Keratinocyte (primary cell): ENCODE measurements at regions not wholly inside any gene's neighbourhood (a gene's known extent, or its start where the extent isn't known, plus 50 kb on each side); places are given as distances from the start of the nearest gene placed in this dataset.

ENCODE experiments used
- DNase-seq: peaks from one replicate; pipeline ENCODE4 v3.0.0-alpha.2; 2011; ENCODE audit warnings: low read depth, missing footprints, low spot score
- FAIRE-seq: peaks from 2 replicates; lab custom pipeline; 2011; peaks lifted over from hg19 to GRCh38; lab: Jason Lieb, UNC
- H2AFZ ChIP-seq: 2 replicates; pipeline ENCODE4 v1.6.0; 2012; ENCODE audit warnings: low read length, control low read depth, inconsistent platforms; ENCODE audit not compliant: control insufficient read depth
- H3K27ac ChIP-seq: 2 replicates; pipeline ENCODE4 v1.5.1; 2011; ENCODE audit warnings: low read length; ENCODE audit not compliant: control insufficient read depth, insufficient read depth
- H3K27me3 ChIP-seq: 3 replicates; pipeline ENCODE4 v1.6.0; 2011; ENCODE audit warnings: low read length; ENCODE audit not compliant: control insufficient read depth, insufficient read depth; ENCODE audit errors: extremely low read depth
- H3K36me3 ChIP-seq, 2 experiments: 2 replicates in 1 of 2; 3 replicates in 1 of 2; pipeline ENCODE4 v1.5.1; 2011; ENCODE audit warnings: low read length in 2 of 2, mild to moderate bottlenecking in 1 of 2; ENCODE audit not compliant: control insufficient read depth in 2 of 2, insufficient read depth in 2 of 2; ENCODE audit errors: extremely low read depth in 1 of 2
- H3K4me1 ChIP-seq: 3 replicates; pipeline ENCODE4 v1.5.1; 2011; ENCODE audit warnings: low read length; ENCODE audit not compliant: control insufficient read depth, insufficient read depth; ENCODE audit errors: extremely low read depth
- H3K4me2 ChIP-seq: 3 replicates; pipeline ENCODE4 v1.6.0; 2011; ENCODE audit warnings: low read depth, low read length; ENCODE audit not compliant: control insufficient read depth, insufficient read depth; ENCODE audit errors: extremely low read depth
- H3K4me3 ChIP-seq, 3 experiments: fragments of 200-600 bp in 1 of 3; sonication (generic) in 1 of 3; 2 replicates in 2 of 3; 3 replicates in 1 of 3; pipeline ENCODE4 v1.5.1; 2011 to 2016; ENCODE audit warnings: low read length in 3 of 3, mild to moderate bottlenecking in 3 of 3, control low read depth in 2 of 3, inconsistent platforms in 1 of 3, low read depth in 1 of 3, mixed read lengths in 1 of 3, mixed run types in 1 of 3, moderate library complexity in 1 of 3; ENCODE audit not compliant: control insufficient read depth in 2 of 3, insufficient read depth in 2 of 3; ENCODE audit errors: extremely low read depth in 1 of 3
- H3K79me2 ChIP-seq: 2 replicates; pipeline ENCODE4 v1.6.0; 2012; ENCODE audit warnings: low read length; ENCODE audit not compliant: control insufficient read depth, insufficient read depth
- H3K9ac ChIP-seq: 3 replicates; pipeline ENCODE4 v1.6.0; 2011; ENCODE audit warnings: low read length; ENCODE audit not compliant: control insufficient read depth, insufficient read depth; ENCODE audit errors: extremely low read depth
- H3K9me1 ChIP-seq: 3 replicates; pipeline ENCODE4 v1.6.0; 2011; ENCODE audit warnings: low read length; ENCODE audit not compliant: control insufficient read depth, insufficient read depth; ENCODE audit errors: extremely low read depth
- H3K9me3 ChIP-seq: 2 replicates; pipeline ENCODE4 v1.5.1; 2012; ENCODE audit warnings: low read depth, low read length; ENCODE audit not compliant: control insufficient read depth
- H4K20me1 ChIP-seq: 3 replicates; pipeline ENCODE4 v1.6.0; 2011; ENCODE audit warnings: low read length; ENCODE audit not compliant: control insufficient read depth, insufficient read depth; ENCODE audit errors: extremely low read depth
- EZH2 ChIP-seq: IDR thresholded peaks from one replicate; pipeline ENCODE4 v1.6.1; 2012; ENCODE audit warnings: inconsistent platforms, mild to moderate bottlenecking, low read length, moderate library complexity
- dilution Hi-C: fragments of 300-500 bp; cut with MboI; formaldehyde crosslinking; loops from one replicate; pipeline ENCODE4 v1.7.0; 2020; ENCODE audit warnings: low sequenced_read_pairs; ENCODE audit not compliant: extremely low pct_ligation_motif_present
- TF ChIP-seq, protein P1 (sequence below), 3 experiments: IDR thresholded peaks in 1 of 3; conservative IDR thresholded peaks in 1 of 3; optimal IDR thresholded peaks in 1 of 3; 2 replicates in 2 of 3; 3 replicates in 1 of 3; pipeline versions ENCODE3 to v1.5.1; 2011; ENCODE audit warnings: low read length in 3 of 3, mild to moderate bottlenecking in 3 of 3, moderate library complexity in 2 of 3, control low read depth in 1 of 3, inconsistent platforms in 1 of 3; ENCODE audit not compliant: insufficient read depth in 2 of 3; ENCODE audit errors: extremely low read depth in 1 of 3

DNA sequence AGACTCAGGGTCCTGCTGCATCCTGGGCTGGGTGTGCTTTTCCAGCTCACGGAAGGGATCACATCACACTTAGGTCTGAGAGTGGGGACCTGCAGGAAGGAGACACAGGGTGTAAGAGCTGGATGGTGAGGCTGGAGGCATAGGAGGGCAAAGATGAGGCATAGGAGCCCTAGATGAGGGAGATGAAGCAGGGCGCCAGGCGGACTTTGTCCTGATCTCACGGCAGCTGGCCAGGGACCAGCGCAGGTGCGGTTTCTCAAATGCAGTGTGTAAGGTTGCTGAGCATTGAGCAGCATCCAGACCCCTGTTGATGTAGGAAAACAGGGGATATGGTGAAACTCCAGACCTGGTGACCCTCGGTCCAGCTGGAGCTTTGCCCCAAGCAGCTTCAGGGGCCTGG, 156.5 kb downstream of the PSAT1 start:
- Histone ChIP-seq H2AFZ (no peak overlapping the region), H3K27ac (no peak overlapping the region), H3K4me1 (no peaks in the 10 kb centered on the region), H3K4me3 (no peak overlapping the region), H3K27me3 (no peaks in the 10 kb centered on the region), H3K9me1 (no peaks in the 10 kb centered on the region), H3K4me2 (no peak overlapping the region), H3K9me3 (no peaks in the 10 kb centered on the region), H3K36me3 (no peaks in the 10 kb centered on the region), H3K79me2 (no peaks in the 10 kb centered on the region), H3K9ac (no peak overlapping the region), H4K20me1 (no peaks in the 10 kb centered on the region)
- no peak for FAIRE-seq
- dilution Hi-C loops, result no loop called here
- DNase-seq, result no peak
- TF ChIP-seq, protein P1, sequence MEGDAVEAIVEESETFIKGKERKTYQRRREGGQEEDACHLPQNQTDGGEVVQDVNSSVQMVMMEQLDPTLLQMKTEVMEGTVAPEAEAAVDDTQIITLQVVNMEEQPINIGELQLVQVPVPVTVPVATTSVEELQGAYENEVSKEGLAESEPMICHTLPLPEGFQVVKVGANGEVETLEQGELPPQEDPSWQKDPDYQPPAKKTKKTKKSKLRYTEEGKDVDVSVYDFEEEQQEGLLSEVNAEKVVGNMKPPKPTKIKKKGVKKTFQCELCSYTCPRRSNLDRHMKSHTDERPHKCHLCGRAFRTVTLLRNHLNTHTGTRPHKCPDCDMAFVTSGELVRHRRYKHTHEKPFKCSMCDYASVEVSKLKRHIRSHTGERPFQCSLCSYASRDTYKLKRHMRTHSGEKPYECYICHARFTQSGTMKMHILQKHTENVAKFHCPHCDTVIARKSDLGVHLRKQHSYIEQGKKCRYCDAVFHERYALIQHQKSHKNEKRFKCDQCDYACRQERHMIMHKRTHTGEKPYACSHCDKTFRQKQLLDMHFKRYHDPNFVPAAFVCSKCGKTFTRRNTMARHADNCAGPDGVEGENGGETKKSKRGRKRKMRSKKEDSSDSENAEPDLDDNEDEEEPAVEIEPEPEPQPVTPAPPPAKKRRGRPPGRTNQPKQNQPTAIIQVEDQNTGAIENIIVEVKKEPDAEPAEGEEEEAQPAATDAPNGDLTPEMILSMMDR (optimal IDR thresholded peaks at IDR 0.05 in 1 of 3, IDR thresholded peaks at IDR 0.05 in 1 of 3, conservative IDR thresholded peaks at IDR 0.05 in 1 of 3; ENCODE audit: extremely low read depth in 1 of 3, insufficient read depth in 2 of 3, low read length in 3 of 3), result no peak
- TF ChIP-seq EZH2, result no peak

- dilution Hi-C loops, result no loop called here
- H3K27ac ChIP-seq, result no peak overlapping the region
- no peak overlapping the region for H3K4me2 ChIP-seq
- FAIRE-seq (peak; percentile 39), DNase-seq (no peak)
- H3K79me2 ChIP-seq, result no peaks in the 10 kb centered on the region
- H3K4me3 ChIP-seq, result no peak overlapping the region
- no peaks in the 10 kb centered on the region for H3K9me3 ChIP-seq
- H3K9me1 ChIP-seq, result no peaks in the 10 kb centered on the region
- no peak overlapping the region for H3K9ac ChIP-seq
- no peaks in the 10 kb centered on the region for H4K20me1 ChIP-seq
- TF ChIP-seq EZH2, result no peak
- TF ChIP-seq, protein P1 (optimal IDR thresholded peaks at IDR 0.05 in 1 of 3, IDR thresholded peaks at IDR 0.05 in 1 of 3, conservative IDR thresholded peaks at IDR 0.05 in 1 of 3; ENCODE audit: extremely low read depth in 1 of 3, insufficient read depth in 2 of 3, low read length in 3 of 3), result no peak
- no peaks in the 10 kb centered on the region for H3K4me1 ChIP-seq
- H2AFZ ChIP-seq, result no peak overlapping the region
- no peaks in the 10 kb centered on the region for H3K27me3 ChIP-seq
- H3K36me3 ChIP-seq, result no peaks in the 10 kb centered on the region
Observed at GRCh38 chr9:78462611-78463010, 165.7 kb downstream of the PSAT1 start.
